Neural progenitor cell (in vitro differentiated cells): ENCODE measurements at regions not wholly inside any gene's neighbourhood (a gene's known extent, or its start where the extent isn't known, plus 50 kb on each side); places are given as distances from the start of the nearest gene placed in this dataset.

ENCODE experiments used
- DNase-seq: peaks from one replicate; pipeline ENCODE4 v3.0.0-alpha.2; 2016; ENCODE audit warnings: low spot score
- H2AFZ ChIP-seq: fragments of 200-600 bp; sonication (generic); replicated peaks from 2 replicates; pipeline ENCODE4 v1.6.1; 2016; ENCODE audit warnings: antibody characterized with exemption
- H3F3A ChIP-seq: fragments of 200-600 bp; sonication (generic); 2 replicates; pipeline ENCODE4 v1.6.1; 2016; ENCODE audit warnings: antibody characterized with exemption, low read depth
- H3K27ac ChIP-seq: fragments of 200-600 bp; sonication (generic); 2 replicates; pipeline ENCODE4 v1.5.1; 2016; ENCODE audit warnings: mild to moderate bottlenecking
- H3K27me3 ChIP-seq: fragments of 200-600 bp; sonication (generic); 2 replicates; pipeline ENCODE4 v1.6.1; 2016; ENCODE audit warnings: mild to moderate bottlenecking, moderate library complexity
- H3K36me3 ChIP-seq: fragments of 200-600 bp; sonication (generic); 2 replicates; pipeline ENCODE4 v1.5.1; 2016
- H3K4me1 ChIP-seq: fragments of 200-600 bp; sonication (generic); 2 replicates; pipeline ENCODE4 v1.6.1; 2016; ENCODE audit warnings: mixed run types
- H3K4me2 ChIP-seq: fragments of 200-600 bp; sonication (generic); 2 replicates; pipeline ENCODE4 v1.6.1; 2016
- H3K4me3 ChIP-seq: fragments of 200-600 bp; sonication (generic); 2 replicates; pipeline ENCODE4 v1.5.1; 2016
- H3K79me2 ChIP-seq: fragments of 200-600 bp; sonication (generic); 2 replicates; pipeline ENCODE4 v1.6.1; 2016; ENCODE audit warnings: low read depth
- H3K9ac ChIP-seq: fragments of 200-600 bp; sonication (generic); 2 replicates; pipeline ENCODE4 v1.6.1; 2016
- H3K9me3 ChIP-seq: fragments of 200-600 bp; sonication (generic); 2 replicates; pipeline ENCODE4 v1.5.1; 2016; ENCODE audit warnings: low read depth
- H4K20me1 ChIP-seq: fragments of 200-600 bp; sonication (generic); 2 replicates; pipeline ENCODE4 v1.6.1; 2016; ENCODE audit warnings: low read depth
- H3K27ac Mint-ChIP-seq: 3 replicates; pipeline ENCODE4 v1.8.0; 2021; ENCODE audit warnings: mixed read lengths
- H3K27me3 Mint-ChIP-seq: 2 replicates; pipeline ENCODE4 v1.8.0; 2022; ENCODE audit warnings: low read depth, mild to moderate bottlenecking, inconsistent platforms, moderate library complexity, mixed read lengths; ENCODE audit not compliant: insufficient read depth
- H3K36me3 Mint-ChIP-seq: 3 replicates; pipeline ENCODE4 v1.8.0; 2021; ENCODE audit warnings: mixed read lengths
- H3K4me1 Mint-ChIP-seq: 3 replicates; pipeline ENCODE4 v1.8.0; 2021; ENCODE audit warnings: mixed read lengths
- H3K4me3 Mint-ChIP-seq: 3 replicates; pipeline ENCODE4 v1.8.0; 2021; ENCODE audit warnings: mild to moderate bottlenecking, moderate library complexity, mixed read lengths
- H3K9me3 Mint-ChIP-seq: 3 replicates; pipeline ENCODE4 v1.8.0; 2020; ENCODE audit warnings: mixed read lengths
- EZH2 ChIP-seq: fragments of 200-600 bp; sonication (generic); IDR thresholded peaks from 2 replicates; pipeline ENCODE4 v1.6.1; 2017; ENCODE audit warnings: antibody characterized with exemption, mild to moderate bottlenecking, moderate library complexity
- EZH2phosphoT487 ChIP-seq: fragments of 200-600 bp; sonication (generic); IDR thresholded peaks from 2 replicates; pipeline ENCODE4 v1.6.1; 2017; ENCODE audit warnings: antibody characterized with exemption
- TF ChIP-seq, protein P1 (sequence below): fragments of 200-600 bp; sonication (generic); IDR thresholded peaks from 2 replicates; pipeline ENCODE4 v1.5.1; 2017; ENCODE audit warnings: antibody characterized with exemption, mild to moderate bottlenecking

DNA sequence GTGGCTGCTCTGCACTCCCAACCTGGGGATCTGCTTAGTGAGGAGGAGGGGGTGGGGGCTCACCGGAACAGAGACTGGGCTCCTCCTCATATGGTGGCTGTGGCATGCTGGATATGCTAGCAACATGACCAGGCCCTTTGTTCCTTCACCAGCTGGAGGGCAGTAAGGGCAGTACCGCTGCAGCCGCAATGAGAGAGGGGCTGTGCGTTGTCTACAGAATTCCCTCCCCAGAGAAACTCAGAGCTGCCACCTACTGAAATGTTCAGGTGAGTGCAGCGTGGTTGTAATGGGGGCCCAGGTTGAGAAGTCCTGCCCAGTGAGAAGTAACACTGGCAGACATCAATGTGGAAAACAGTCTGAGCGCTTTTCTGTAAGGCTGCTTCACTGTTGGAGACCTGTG, 1211.9 kb upstream of the NXPH2 start:
- DNase-seq = peak; percentile 13
- Histone ChIP-seq H3K4me3 (no peak overlapping the region), H3K4me2 (no peak overlapping the region), H2AFZ (no peak overlapping the region), H3K79me2 (no peaks in the 10 kb centered on the region), H3K9me3 (no peaks in the 10 kb centered on the region), H3K9ac (no peak overlapping the region), H4K20me1 (no peaks in the 10 kb centered on the region), H3K4me1 (no peaks in the 10 kb centered on the region), H3K27me3 (no peaks in the 10 kb centered on the region), H3K36me3 (no peaks in the 10 kb centered on the region), H3F3A (no peaks in the 10 kb centered on the region), H3K27ac (no peak overlapping the region)
- no peaks in the 10 kb centered on the region for H3K4me1 Mint-ChIP-seq
- TF ChIP-seq, protein P1, sequence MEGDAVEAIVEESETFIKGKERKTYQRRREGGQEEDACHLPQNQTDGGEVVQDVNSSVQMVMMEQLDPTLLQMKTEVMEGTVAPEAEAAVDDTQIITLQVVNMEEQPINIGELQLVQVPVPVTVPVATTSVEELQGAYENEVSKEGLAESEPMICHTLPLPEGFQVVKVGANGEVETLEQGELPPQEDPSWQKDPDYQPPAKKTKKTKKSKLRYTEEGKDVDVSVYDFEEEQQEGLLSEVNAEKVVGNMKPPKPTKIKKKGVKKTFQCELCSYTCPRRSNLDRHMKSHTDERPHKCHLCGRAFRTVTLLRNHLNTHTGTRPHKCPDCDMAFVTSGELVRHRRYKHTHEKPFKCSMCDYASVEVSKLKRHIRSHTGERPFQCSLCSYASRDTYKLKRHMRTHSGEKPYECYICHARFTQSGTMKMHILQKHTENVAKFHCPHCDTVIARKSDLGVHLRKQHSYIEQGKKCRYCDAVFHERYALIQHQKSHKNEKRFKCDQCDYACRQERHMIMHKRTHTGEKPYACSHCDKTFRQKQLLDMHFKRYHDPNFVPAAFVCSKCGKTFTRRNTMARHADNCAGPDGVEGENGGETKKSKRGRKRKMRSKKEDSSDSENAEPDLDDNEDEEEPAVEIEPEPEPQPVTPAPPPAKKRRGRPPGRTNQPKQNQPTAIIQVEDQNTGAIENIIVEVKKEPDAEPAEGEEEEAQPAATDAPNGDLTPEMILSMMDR = no peak
- no peak for TF ChIP-seq EZH2
- TF ChIP-seq EZH2phosphoT487 = no peak
- no peak overlapping the region for H3K4me3 Mint-ChIP-seq
- H3K27ac Mint-ChIP-seq = no peak overlapping the region
- H3K36me3 Mint-ChIP-seq = no peaks in the 10 kb centered on the region
- peaks cover 14% of the 10 kb centered on the region for H3K9me3 Mint-ChIP-seq
- H3K27me3 Mint-ChIP-seq = no peaks in the 10 kb centered on the region

GRCh38 chr2:139990646-139991335, 1210.6 kb upstream of the NXPH2 start:
- Mint-ChIP-seq H3K27ac (no peak overlapping the region), H3K36me3 (no peaks in the 10 kb centered on the region), H3K4me3 (no peak overlapping the region), H3K4me1 (no peaks in the 10 kb centered on the region), H3K27me3 (no peaks in the 10 kb centered on the region), H3K9me3 (peaks cover 14% of the 10 kb centered on the region)
- no peaks in the 10 kb centered on the region for H3K4me1 ChIP-seq
- no peak overlapping the region for H2AFZ ChIP-seq
- no peak overlapping the region for H3K4me2 ChIP-seq
- DNase-seq = no peak
- TF ChIP-seq EZH2 (no peak), EZH2phosphoT487 (no peak)
- TF ChIP-seq, protein P1 = no peak
- H3K79me2 ChIP-seq = no peaks in the 10 kb centered on the region
- H3K36me3 ChIP-seq = no peaks in the 10 kb centered on the region
- no peaks in the 10 kb centered on the region for H3K27me3 ChIP-seq
- no peaks in the 10 kb centered on the region for H4K20me1 ChIP-seq
- no peak overlapping the region for H3K4me3 ChIP-seq
- H3K9ac ChIP-seq = no peak overlapping the region
- H3K9me3 ChIP-seq = no peaks in the 10 kb centered on the region
- no peaks in the 10 kb centered on the region for H3F3A ChIP-seq
- no peak overlapping the region for H3K27ac ChIP-seq

- Mint-ChIP-seq H3K4me1 (no peaks in the 10 kb centered on the region), H3K9me3 (no peaks in the 10 kb centered on the region), H3K27me3 (no peaks in the 10 kb centered on the region), H3K36me3 (no peaks in the 10 kb centered on the region), H3K4me3 (no peak overlapping the region), H3K27ac (no peak overlapping the region)
- Histone ChIP-seq H3K4me1 (no peaks in the 10 kb centered on the region), H3K4me3 (no peak overlapping the region), H3K4me2 (no peak overlapping the region), H3K27me3 (no peaks in the 10 kb centered on the region), H4K20me1 (no peaks in the 10 kb centered on the region), H3K79me2 (no peaks in the 10 kb centered on the region), H3K9ac (no peak overlapping the region), H3F3A (no peaks in the 10 kb centered on the region), H3K36me3 (no peaks in the 10 kb centered on the region), H2AFZ (no peak overlapping the region), H3K9me3 (no peaks in the 10 kb centered on the region), H3K27ac (no peak overlapping the region)
- peak; percentile 50 for DNase-seq
- no peak for TF ChIP-seq EZH2phosphoT487
Measured at GRCh38 chr2:139969323-139969722, 1189.1 kb upstream of the NXPH2 start.

DNA sequence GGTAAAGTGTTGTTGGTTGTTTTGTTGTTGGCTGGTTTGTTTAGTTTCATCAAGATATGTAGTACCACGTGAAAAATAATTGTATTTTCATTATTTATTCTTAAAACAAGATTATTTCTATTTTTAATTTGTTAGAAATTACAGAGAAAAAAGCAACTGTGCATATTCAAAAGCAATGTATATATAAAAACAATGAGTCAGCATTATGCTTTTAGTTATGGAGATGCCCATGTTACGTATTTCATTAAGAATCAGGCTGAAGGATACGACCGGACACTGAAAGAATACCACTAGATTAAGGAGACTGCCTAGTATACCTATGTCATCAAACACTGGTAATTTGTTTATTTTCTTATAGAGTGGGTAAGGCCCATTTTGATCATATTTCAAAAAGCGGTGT, 1188.4 kb upstream of the NXPH2 start:
- H3K27me3 Mint-ChIP-seq = no peaks in the 10 kb centered on the region
- no peaks in the 10 kb centered on the region for H3K9me3 ChIP-seq
- H3K36me3 ChIP-seq = no peaks in the 10 kb centered on the region
- TF ChIP-seq EZH2phosphoT487 = no peak
- TF ChIP-seq, protein P1 = no peak
- no peak for TF ChIP-seq EZH2
- no peaks in the 10 kb centered on the region for H3K79me2 ChIP-seq
- no peaks in the 10 kb centered on the region for H3K9me3 Mint-ChIP-seq
- no peaks in the 10 kb centered on the region for H3F3A ChIP-seq
- H3K9ac ChIP-seq = no peak overlapping the region
- H3K4me2 ChIP-seq = no peak overlapping the region
- DNase-seq = no peak
- H3K27ac ChIP-seq = no peak overlapping the region
- H3K36me3 Mint-ChIP-seq = no peaks in the 10 kb centered on the region
- no peaks in the 10 kb centered on the region for H4K20me1 ChIP-seq
- no peak overlapping the region for H3K27ac Mint-ChIP-seq
- H3K4me3 Mint-ChIP-seq = no peak overlapping the region
- H3K27me3 ChIP-seq = no peaks in the 10 kb centered on the region
- H2AFZ ChIP-seq = no peak overlapping the region
- no peaks in the 10 kb centered on the region for H3K4me1 Mint-ChIP-seq
- no peak overlapping the region for H3K4me3 ChIP-seq
- no peaks in the 10 kb centered on the region for H3K4me1 ChIP-seq
